RWPE1 (cell line): ENCODE measurements at regions not wholly inside any gene's neighbourhood (a gene's known extent, or its start where the extent isn't known, plus 50 kb on each side); places are given as distances from the start of the nearest gene placed in this dataset.
"Not testable (repeated sequence)": the region's sequence is repeated elsewhere in the genome, so short reads cannot be mapped to it uniquely, and the experiment has no call there.

Experiments
- CTCF ChIA-PET: fragments of 350-600 bp; sonication (Branson Sonifier 250); formaldehyde crosslinking; extraction: SDS; loops from one replicate; lab custom pipeline; 2021; lab: Yijun Ruan, JAX
- POLR2A ChIA-PET: fragments of 400-600 bp; formaldehyde crosslinking; extraction: SDS; loops from one replicate; lab custom pipeline; 2020; ENCODE audit warnings: antibody characterized with exemption; ENCODE audit not compliant: low non-redundant PET; lab: Yijun Ruan, JAX
- DNase-seq: peaks from one replicate; pipeline ENCODE4 v3.0.0; 2012; ENCODE audit warnings: low spot score
- H3K27ac ChIP-seq: fragments of 450-650 bp; 2 replicates; pipeline ENCODE4 v1.5.1; 2017
- CTCF ChIP-seq: fragments of 450-650 bp; conservative IDR thresholded peaks from 2 replicates; pipeline ENCODE4 v1.5.1; 2017; ENCODE audit warnings: low read depth, mild to moderate bottlenecking

GRCh38 chr3:152586974-152587373, 248.0 kb upstream of the P2RY1 start:
- no peak for DNase-seq
- TF ChIP-seq CTCF = no peak
- H3K27ac ChIP-seq = no peak overlapping the region
- POLR2A ChIA-PET = no interaction called here
- CTCF ChIA-PET = no interaction called here

- no peak for TF ChIP-seq CTCF
- ChIA-PET POLR2A (no interaction called here), CTCF (interaction anchor here (0.6 kb wide), 1 partner anchor 1009 kb away, joined by 4 read pairs; no protein-coding TSS in a partner anchor)
- no peak for DNase-seq
- H3K27ac ChIP-seq = no peak overlapping the region
Measured at GRCh38 chr3:152587861-152588260, 247.1 kb upstream of the P2RY1 start.

- TF ChIP-seq CTCF = no peak
- ChIA-PET CTCF (no interaction called here), POLR2A (no interaction called here)
- H3K27ac ChIP-seq = no peak overlapping the region
- no peak for DNase-seq
Measured at GRCh38 chr3:152589644-152590043, 245.3 kb upstream of the P2RY1 start.

GRCh38 chr3:152591515-152591914, 243.4 kb upstream of the P2RY1 start:
- no peak for TF ChIP-seq CTCF
- CTCF ChIA-PET = no interaction called here
- H3K27ac ChIP-seq = no peak overlapping the region
- no peak for DNase-seq
- POLR2A ChIA-PET = no interaction called here

GRCh38 chr3:152593242-152593641, 241.7 kb upstream of the P2RY1 start:
- H3K27ac ChIP-seq = no peak overlapping the region
- DNase-seq = no peak
- TF ChIP-seq CTCF = no peak
- CTCF ChIA-PET = no interaction called here
- POLR2A ChIA-PET = no interaction called here

GRCh38 chr3:152595975-152596821, 238.7 kb upstream of the P2RY1 start:
- TF ChIP-seq CTCF = no peak
- POLR2A ChIA-PET = no interaction called here
- H3K27ac ChIP-seq = no peak overlapping the region
- DNase-seq = no peak
- CTCF ChIA-PET = no interaction called here

GRCh38 chr3:152596832-152597231, 238.1 kb upstream of the P2RY1 start:
- CTCF ChIA-PET, DNase-seq, H3K27ac ChIP-seq, POLR2A ChIA-PET: not testable (repeated sequence)
